ENCODE measurements at regions not wholly inside any gene's neighbourhood (a gene's known extent, or its start where the extent isn't known, plus 50 kb on each side); places are given as distances from the start of the nearest gene placed in this dataset.

DNA sequence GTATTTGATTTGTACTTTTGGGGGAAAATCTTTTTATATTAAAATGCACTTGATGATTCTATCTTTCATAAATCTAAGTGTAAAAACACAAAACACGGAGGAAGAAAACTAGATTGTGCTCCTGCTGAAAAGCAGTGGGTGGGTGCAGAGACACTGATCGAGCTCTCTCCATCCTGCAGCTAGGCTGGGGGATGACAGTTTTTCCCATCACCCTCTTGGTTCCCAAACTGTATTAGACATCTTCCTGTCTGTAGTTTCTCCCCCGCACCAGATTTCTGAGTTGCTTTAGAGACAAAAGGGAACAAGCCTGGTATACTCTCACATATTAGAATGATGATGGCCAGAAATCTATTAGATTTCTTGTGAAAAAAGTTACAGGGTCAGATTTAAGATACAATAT lies 99.6 kb downstream of the FAM114A2 start:
- H3K9me3 ChIP-seq (ENCODE audit: low read length): peaks cover 48% of the 10 kb centered on the region
- FAIRE-seq (no peak), DNase-seq (ENCODE audit: low spot score) (no peak), ATAC-seq (no peak)
- H3K36me3 ChIP-seq (replicated peaks in 1 of 2; ENCODE audit: control insufficient read depth in 1 of 2, insufficient read depth in 2 of 2, low read length in 2 of 2): no peaks in the 10 kb centered on the region
- ChIA-PET CTCF (ENCODE audit: low intra/inter-chr PET ratio, low total read pairs) (no interaction called here), POLR2A (no interaction called here)
- H3K4me2 ChIP-seq (ENCODE audit: low read depth, low read length): no peak overlapping the region
- 2% methylated on average over 3 of the region's 3 CpGs for WGBS (ENCODE audit: low lambda C conversion rate)
- BruUV-seq (replicated peaks): no TSS peak
- no peak overlapping the region for H2AFZ ChIP-seq (ENCODE audit: low read length)
- H3K9ac ChIP-seq (ENCODE audit: insufficient read depth, low read depth, low read length): no peak overlapping the region
- TF ChIP-seq CENPT (CRISPR knock-in tag; IDR thresholded peaks at IDR 0.05; ENCODE audit: low read depth) (no peak), ZBTB37 (CRISPR knock-in tag; IDR thresholded peaks at IDR 0.05) (no peak), ZNF275 (CRISPR knock-in tag; IDR thresholded peaks at IDR 0.05; ENCODE audit: borderline replicate concordance) (no peak), YEATS4 (CRISPR knock-in tag; IDR thresholded peaks at IDR 0.05; ENCODE audit: borderline replicate concordance) (no peak), ZNF790 (CRISPR knock-in tag; IDR thresholded peaks at IDR 0.05; ENCODE audit: borderline replicate concordance) (no peak), ZNF224 (CRISPR knock-in tag; IDR thresholded peaks at IDR 0.05) (no peak)
- no peaks in the 10 kb centered on the region for H3K79me2 ChIP-seq (ENCODE audit: insufficient read depth, low read length)
- in situ Hi-C loops (cut with HindIII; ENCODE audit: extremely low pct_ligation_motif_present, low pct_unique_long_range_greater_than_20kb): no loop called here
- no peaks in the 10 kb centered on the region for H3K4me1 ChIP-seq (ENCODE audit: insufficient read depth, low read length)
- H3K27ac ChIP-seq (ENCODE audit: extremely low read length, insufficient read depth, low read length): no peak overlapping the region
- intact Hi-C loops (cut with micrococcal nuclease; ENCODE audit: unreplicated experiment): no loop called here
- no peaks in the 10 kb centered on the region for H3K27me3 ChIP-seq (ENCODE audit: control insufficient read depth in 1 of 2, insufficient read depth in 2 of 2, low read length in 2 of 2)
- no peak overlapping the region for H3K4me3 ChIP-seq (replicated peaks in 1 of 3; ENCODE audit: insufficient read depth in 1 of 3, low read depth in 2 of 3, low read length in 3 of 3)
- H4K20me1 ChIP-seq (ENCODE audit: insufficient read depth, low read length): no peaks in the 10 kb centered on the region
